ENCODE measurements at regions not wholly inside any gene's neighbourhood (a gene's known extent, or its start where the extent isn't known, plus 50 kb on each side); places are given as distances from the start of the nearest gene placed in this dataset.

- TF ChIP-seq CTCF (conservative IDR thresholded peaks at IDR 0.05) (no peak), EZH2 (IDR thresholded peaks at IDR 0.05; ENCODE audit: low read depth) (no peak)
- no peaks in the 10 kb centered on the region for H3K79me2 ChIP-seq (ENCODE audit: low read depth)
- no peaks in the 10 kb centered on the region for H3K9me3 ChIP-seq (ENCODE audit: insufficient read depth, low read depth)
- no peaks in the 10 kb centered on the region for H3K36me3 ChIP-seq (ENCODE audit: low read depth)
- H3K4me2 ChIP-seq: no peak overlapping the region
- intact Hi-C loops (cut with micrococcal nuclease; ENCODE audit: unreplicated experiment): no loop called here
- no TSS peak for BruUV-seq (replicated peaks)
- no peak for DNase-seq
- POLR2A ChIA-PET (ENCODE audit: unreplicated experiment): no interaction called here
- H3K4me1 ChIP-seq (replicated peaks; ENCODE audit: insufficient read depth): no peaks in the 10 kb centered on the region
- no peak overlapping the region for H3K4me3 ChIP-seq
- H3K9me2 ChIP-seq (ENCODE audit: insufficient read depth): no peaks in the 10 kb centered on the region
- 0 out of 2 replicates have a peak, but pooled peaks cover 4% of the 10 kb centered on the region for H3K27me3 ChIP-seq (ENCODE audit: insufficient read depth, low read depth)
- H3K27ac ChIP-seq: no peak overlapping the region
- CTCF ChIA-PET: no interaction called here
- H2AFZ ChIP-seq: no peak overlapping the region
- no peaks in the 10 kb centered on the region for H4K20me1 ChIP-seq (ENCODE audit: insufficient read depth)
- no peaks in the 10 kb centered on the region for H3F3A ChIP-seq (ENCODE audit: insufficient read depth, low read depth)
Observed at GRCh38 chr5:68154119-68154857, 61.3 kb upstream of the PIK3R1 start.

- no TSS peak for BruUV-seq (replicated peaks)
- Histone ChIP-seq H2AFZ (no peak overlapping the region), H3K36me3 (ENCODE audit: low read depth) (no peaks in the 10 kb centered on the region), H3K4me3 (no peak overlapping the region), H3K4me1 (replicated peaks; ENCODE audit: insufficient read depth) (no peaks in the 10 kb centered on the region), H4K20me1 (ENCODE audit: insufficient read depth) (no peaks in the 10 kb centered on the region), H3F3A (ENCODE audit: insufficient read depth, low read depth) (no peaks in the 10 kb centered on the region), H3K9me3 (ENCODE audit: insufficient read depth, low read depth) (no peaks in the 10 kb centered on the region), H3K27ac (no peak overlapping the region), H3K4me2 (no peak overlapping the region), H3K9me2 (ENCODE audit: insufficient read depth) (no peaks in the 10 kb centered on the region), H3K27me3 (ENCODE audit: insufficient read depth, low read depth) (0 out of 2 replicates have a peak, but pooled peaks cover 4% of the 10 kb centered on the region), H3K79me2 (ENCODE audit: low read depth) (no peaks in the 10 kb centered on the region)
- TF ChIP-seq EZH2 (IDR thresholded peaks at IDR 0.05; ENCODE audit: low read depth) (no peak), CTCF (conservative IDR thresholded peaks at IDR 0.05) (no peak)
- DNase-seq: no peak
- POLR2A ChIA-PET (ENCODE audit: unreplicated experiment): interaction anchor here (0.6 kb wide), 1 partner anchor 64 kb away, joined by 3 read pairs; the partner anchor contains the start of gene PIK3R1
- intact Hi-C loops (cut with micrococcal nuclease; ENCODE audit: unreplicated experiment): no loop called here
- CTCF ChIA-PET: no interaction called here
Observed at GRCh38 chr5:68151812-68152211, 63.7 kb upstream of the PIK3R1 start.

GRCh38 chr5:68149189-68149588 lies 66.4 kb upstream of the PIK3R1 start:
- no peak overlapping the region for H3K4me3 ChIP-seq
- H3K4me2 ChIP-seq: no peak overlapping the region
- no peaks in the 10 kb centered on the region for H3K9me3 ChIP-seq (ENCODE audit: insufficient read depth, low read depth)
- no peaks in the 10 kb centered on the region for H3K79me2 ChIP-seq (ENCODE audit: low read depth)
- DNase-seq: no peak
- no TSS peak for BruUV-seq (replicated peaks)
- TF ChIP-seq EZH2 (IDR thresholded peaks at IDR 0.05; ENCODE audit: low read depth) (no peak), CTCF (conservative IDR thresholded peaks at IDR 0.05) (no peak)
- ChIA-PET CTCF (no interaction called here), POLR2A (ENCODE audit: unreplicated experiment) (no interaction called here)
- no peaks in the 10 kb centered on the region for H3F3A ChIP-seq (ENCODE audit: insufficient read depth, low read depth)
- no peaks in the 10 kb centered on the region for H4K20me1 ChIP-seq (ENCODE audit: insufficient read depth)
- no peaks in the 10 kb centered on the region for H3K9me2 ChIP-seq (ENCODE audit: insufficient read depth)
- no peak overlapping the region for H3K27ac ChIP-seq
- H3K27me3 ChIP-seq (ENCODE audit: insufficient read depth, low read depth): 0 out of 2 replicates have a peak, but pooled peaks cover 4% of the 10 kb centered on the region
- no peak overlapping the region for H2AFZ ChIP-seq
- no peaks in the 10 kb centered on the region for H3K4me1 ChIP-seq (replicated peaks; ENCODE audit: insufficient read depth)
- intact Hi-C loops (cut with micrococcal nuclease; ENCODE audit: unreplicated experiment): no loop called here
- no peaks in the 10 kb centered on the region for H3K36me3 ChIP-seq (ENCODE audit: low read depth)
